MM.1S (cell line): ENCODE measurements at regions not wholly inside any gene's neighbourhood (a gene's known extent, or its start where the extent isn't known, plus 50 kb on each side); places are given as distances from the start of the nearest gene placed in this dataset.

Experiments used
- CTCF ChIP-seq: fragments of 300-600 bp; sonication (generic); IDR thresholded peaks from 2 replicates; pipeline ENCODE4 v1.5.1; 2016; ENCODE audit warnings: antibody characterized with exemption, low read length, mixed read lengths
- EZH2phosphoT487 ChIP-seq: fragments of 300-600 bp; sonication (generic); IDR thresholded peaks from 2 replicates; pipeline ENCODE4 v1.6.1; 2018; ENCODE audit warnings: antibody characterized with exemption, low read length

GRCh38 chr10:10891124-10892082 lies 126.3 kb upstream of the CELF2 start:
- TF ChIP-seq EZH2phosphoT487 (no peak), CTCF (no peak)
